Hepatocyte (in vitro differentiated cells): ENCODE measurements at regions not wholly inside any gene's neighbourhood (a gene's known extent, or its start where the extent isn't known, plus 50 kb on each side); places are given as distances from the start of the nearest gene placed in this dataset.

Experiments
- DNase-seq: peaks from one replicate; pipeline ENCODE4 v3.0.0-alpha.2; 2016; ENCODE audit warnings: low spot score
- H2AFZ ChIP-seq: fragments of 200-600 bp; sonication (generic); 2 replicates; pipeline ENCODE4 v1.6.0; 2016; ENCODE audit warnings: antibody characterized with exemption, mild to moderate bottlenecking
- H3K27ac ChIP-seq: fragments of 200-600 bp; sonication (generic); 2 replicates; pipeline ENCODE4 v1.5.1; 2016; ENCODE audit warnings: mild to moderate bottlenecking
- H3K27me3 ChIP-seq: fragments of 200-600 bp; sonication (generic); 2 replicates; pipeline ENCODE4 v1.6.1; 2016
- H3K36me3 ChIP-seq: fragments of 200-600 bp; sonication (generic); replicated peaks from 2 replicates; pipeline ENCODE4 v1.5.1; 2016; ENCODE audit warnings: low read depth; ENCODE audit not compliant: insufficient read depth
- H3K4me1 ChIP-seq: fragments of 200-600 bp; sonication (generic); 2 replicates; pipeline ENCODE4 v1.5.1; 2016; ENCODE audit warnings: mild to moderate bottlenecking, moderate library complexity; ENCODE audit not compliant: insufficient read depth
- H3K4me2 ChIP-seq: fragments of 200-600 bp; sonication (generic); 2 replicates; pipeline ENCODE4 v1.6.0; 2016
- H3K4me3 ChIP-seq: fragments of 200-600 bp; sonication (generic); 2 replicates; pipeline ENCODE4 v1.5.1; 2016; ENCODE audit warnings: mild to moderate bottlenecking
- H3K79me2 ChIP-seq: fragments of 200-600 bp; sonication (generic); 2 replicates; pipeline ENCODE4 v1.6.0; 2017; ENCODE audit warnings: mild to moderate bottlenecking
- H3K9me2 ChIP-seq: fragments of 200-600 bp; sonication (generic); replicated peaks from 2 replicates; pipeline ENCODE4 v1.6.0; 2017; ENCODE audit warnings: mild to moderate bottlenecking; ENCODE audit not compliant: insufficient read depth
- H3K9me3 ChIP-seq: fragments of 200-600 bp; sonication (generic); 2 replicates; pipeline ENCODE4 v1.5.1; 2016; ENCODE audit warnings: low read depth, mild to moderate bottlenecking
- H4K20me1 ChIP-seq: fragments of 200-600 bp; sonication (generic); 2 replicates; pipeline ENCODE4 v1.6.0; 2016; ENCODE audit warnings: mild to moderate bottlenecking; ENCODE audit not compliant: insufficient read depth, poor library complexity, severe bottlenecking
- EZH2 ChIP-seq: fragments of 200-600 bp; sonication (generic); IDR thresholded peaks from 2 replicates; pipeline ENCODE4 v1.6.1; 2016; ENCODE audit warnings: antibody characterized with exemption, mild to moderate bottlenecking, borderline replicate concordance
- EZH2phosphoT487 ChIP-seq: fragments of 200-600 bp; sonication (generic); IDR thresholded peaks from one replicate; pipeline ENCODE4 v1.6.1; 2018; ENCODE audit warnings: antibody characterized with exemption, mild to moderate bottlenecking, low read depth, moderate library complexity; ENCODE audit not compliant: unreplicated experiment, severe bottlenecking
- WGBS: methylation state at CpG from one replicate; pipeline ENCODE4 v1.1.6; 2016; ENCODE audit warnings: low lambda C conversion rate; ENCODE audit errors: missing lambda C conversion rate; 5-methylcytosine and 5-hydroxymethylcytosine counted together
- TF ChIP-seq, protein P1 (sequence below): fragments of 200-600 bp; sonication (generic); IDR thresholded peaks from 2 replicates; pipeline ENCODE4 v1.5.1; 2016; ENCODE audit warnings: antibody characterized with exemption, mild to moderate bottlenecking; ENCODE audit not compliant: poor library complexity

DNA sequence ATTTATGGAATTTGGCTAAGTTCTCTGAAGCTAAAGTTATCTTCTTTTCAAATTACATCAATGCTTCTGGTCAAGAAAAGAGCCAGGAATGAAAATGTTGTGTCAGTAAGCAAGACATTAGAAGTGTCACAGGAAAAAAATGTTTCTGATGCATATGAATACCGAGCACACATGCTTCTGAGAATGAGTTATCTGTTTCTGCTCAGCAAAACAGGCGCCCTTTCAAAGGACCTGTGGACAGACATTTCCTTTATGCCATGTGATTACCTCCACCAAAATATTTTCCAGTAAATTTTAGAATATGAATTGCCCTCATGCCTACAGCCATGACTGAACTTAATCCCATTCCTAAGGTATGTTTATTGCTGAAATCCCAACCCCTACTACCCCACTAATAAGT, 55.4 kb upstream of the RNF180 start:
- 70% methylated on average over 2 of the region's 2 CpGs for WGBS
- Histone ChIP-seq H3K9me2 (no peaks in the 10 kb centered on the region), H3K4me3 (no peak overlapping the region), H3K4me2 (no peak overlapping the region), H3K79me2 (no peaks in the 10 kb centered on the region), H3K27ac (no peak overlapping the region), H3K9me3 (no peaks in the 10 kb centered on the region), H2AFZ (no peak overlapping the region), H3K4me1 (no peaks in the 10 kb centered on the region), H4K20me1 (no peaks in the 10 kb centered on the region), H3K27me3 (no peaks in the 10 kb centered on the region), H3K36me3 (no peaks in the 10 kb centered on the region)
- TF ChIP-seq, protein P1, sequence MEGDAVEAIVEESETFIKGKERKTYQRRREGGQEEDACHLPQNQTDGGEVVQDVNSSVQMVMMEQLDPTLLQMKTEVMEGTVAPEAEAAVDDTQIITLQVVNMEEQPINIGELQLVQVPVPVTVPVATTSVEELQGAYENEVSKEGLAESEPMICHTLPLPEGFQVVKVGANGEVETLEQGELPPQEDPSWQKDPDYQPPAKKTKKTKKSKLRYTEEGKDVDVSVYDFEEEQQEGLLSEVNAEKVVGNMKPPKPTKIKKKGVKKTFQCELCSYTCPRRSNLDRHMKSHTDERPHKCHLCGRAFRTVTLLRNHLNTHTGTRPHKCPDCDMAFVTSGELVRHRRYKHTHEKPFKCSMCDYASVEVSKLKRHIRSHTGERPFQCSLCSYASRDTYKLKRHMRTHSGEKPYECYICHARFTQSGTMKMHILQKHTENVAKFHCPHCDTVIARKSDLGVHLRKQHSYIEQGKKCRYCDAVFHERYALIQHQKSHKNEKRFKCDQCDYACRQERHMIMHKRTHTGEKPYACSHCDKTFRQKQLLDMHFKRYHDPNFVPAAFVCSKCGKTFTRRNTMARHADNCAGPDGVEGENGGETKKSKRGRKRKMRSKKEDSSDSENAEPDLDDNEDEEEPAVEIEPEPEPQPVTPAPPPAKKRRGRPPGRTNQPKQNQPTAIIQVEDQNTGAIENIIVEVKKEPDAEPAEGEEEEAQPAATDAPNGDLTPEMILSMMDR, result no peak
- TF ChIP-seq EZH2phosphoT487, result no peak
- no peak for TF ChIP-seq EZH2
- no peak for DNase-seq

GRCh38 chr5:64108674-64109073, 57.0 kb upstream of the RNF180 start:
- no peaks in the 10 kb centered on the region for H3K9me3 ChIP-seq
- H4K20me1 ChIP-seq, result no peaks in the 10 kb centered on the region
- no peak overlapping the region for H3K4me3 ChIP-seq
- H3K4me1 ChIP-seq, result no peaks in the 10 kb centered on the region
- H3K4me2 ChIP-seq, result no peak overlapping the region
- no peak for DNase-seq
- 79% methylated on average over 4 of the region's 4 CpGs for WGBS
- no peaks in the 10 kb centered on the region for H3K9me2 ChIP-seq
- no peak overlapping the region for H3K27ac ChIP-seq
- TF ChIP-seq EZH2phosphoT487 (no peak), EZH2 (no peak)
- TF ChIP-seq, protein P1, result no peak
- H3K27me3 ChIP-seq, result no peaks in the 10 kb centered on the region
- no peaks in the 10 kb centered on the region for H3K79me2 ChIP-seq
- no peaks in the 10 kb centered on the region for H3K36me3 ChIP-seq
- H2AFZ ChIP-seq, result no peak overlapping the region

DNA sequence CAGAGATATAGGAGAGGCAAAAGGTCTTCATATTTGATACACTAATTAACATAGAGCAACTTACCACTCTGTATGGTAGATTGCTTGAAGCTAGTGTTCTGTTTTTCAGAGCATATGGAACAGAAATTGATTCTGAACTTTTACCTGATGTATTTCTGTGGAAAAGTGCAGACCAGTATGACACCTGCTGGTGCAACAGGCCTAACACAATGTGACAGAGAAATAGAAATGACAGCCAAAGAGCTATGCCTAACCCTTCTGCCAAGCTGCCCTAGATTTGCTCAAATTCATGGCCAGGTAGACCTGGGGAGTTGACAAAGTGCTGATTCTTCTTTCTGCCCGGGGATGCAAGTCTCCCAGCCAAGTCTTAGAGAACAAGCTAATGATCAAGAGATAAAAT, 65.4 kb upstream of the RNF180 start:
- Histone ChIP-seq H3K4me3 (no peak overlapping the region), H3K79me2 (no peaks in the 10 kb centered on the region), H4K20me1 (no peaks in the 10 kb centered on the region), H3K36me3 (no peaks in the 10 kb centered on the region), H3K27ac (no peak overlapping the region), H3K9me3 (no peaks in the 10 kb centered on the region), H3K4me1 (no peaks in the 10 kb centered on the region), H3K9me2 (no peaks in the 10 kb centered on the region), H2AFZ (no peak overlapping the region), H3K4me2 (no peak overlapping the region), H3K27me3 (no peaks in the 10 kb centered on the region)
- no peak for DNase-seq
- TF ChIP-seq, protein P1, result no peak
- TF ChIP-seq EZH2phosphoT487, result no peak
- no peak for TF ChIP-seq EZH2
- WGBS, result 47% methylated on average over 1 of the region's 1 CpG

GRCh38 chr5:64096771-64097170, 68.9 kb upstream of the RNF180 start:
- Histone ChIP-seq H3K4me3 (no peak overlapping the region), H3K36me3 (no peaks in the 10 kb centered on the region), H3K4me1 (no peaks in the 10 kb centered on the region), H3K27ac (no peak overlapping the region), H3K27me3 (no peaks in the 10 kb centered on the region), H3K4me2 (no peak overlapping the region), H3K79me2 (no peaks in the 10 kb centered on the region), H2AFZ (no peak overlapping the region), H3K9me2 (no peaks in the 10 kb centered on the region), H3K9me3 (no peaks in the 10 kb centered on the region), H4K20me1 (no peaks in the 10 kb centered on the region)
- DNase-seq, result no peak
- TF ChIP-seq EZH2, result no peak
- TF ChIP-seq, protein P1, result no peak
- TF ChIP-seq EZH2phosphoT487, result no peak
